Hematopoietic multipotent progenitor cell treated with erythropoietin and hydrocortisone succinate and interleukin-3 and kit ligand, for 8 days (in vitro differentiated cells): ENCODE measurements at regions not wholly inside any gene's neighbourhood (a gene's known extent, or its start where the extent isn't known, plus 50 kb on each side); places are given as distances from the start of the nearest gene placed in this dataset.

Experiments used
- DNase-seq: peaks from one replicate; pipeline ENCODE4 v3.0.0-alpha.2; 2015

DNA sequence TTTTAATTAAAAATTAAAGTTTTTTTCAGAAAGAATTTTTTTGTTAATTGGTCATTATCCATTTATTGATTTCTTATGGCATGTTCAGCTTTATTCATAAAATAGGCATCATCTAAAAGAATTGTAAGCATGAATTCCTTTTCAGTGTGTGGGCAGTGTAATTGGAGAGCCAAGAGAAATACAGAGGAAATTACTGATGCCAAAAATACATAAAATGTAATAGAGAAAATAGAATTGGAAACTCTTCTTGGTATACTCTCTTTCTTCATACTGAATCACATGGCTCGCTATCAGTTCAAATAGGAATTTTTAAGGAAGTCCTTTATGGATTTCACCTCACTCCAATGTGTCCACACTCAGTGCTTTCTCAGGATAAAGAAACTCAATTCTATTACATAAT lies 663.6 kb upstream of the NRXN1 start:
- DNase-seq: no peak

DNA sequence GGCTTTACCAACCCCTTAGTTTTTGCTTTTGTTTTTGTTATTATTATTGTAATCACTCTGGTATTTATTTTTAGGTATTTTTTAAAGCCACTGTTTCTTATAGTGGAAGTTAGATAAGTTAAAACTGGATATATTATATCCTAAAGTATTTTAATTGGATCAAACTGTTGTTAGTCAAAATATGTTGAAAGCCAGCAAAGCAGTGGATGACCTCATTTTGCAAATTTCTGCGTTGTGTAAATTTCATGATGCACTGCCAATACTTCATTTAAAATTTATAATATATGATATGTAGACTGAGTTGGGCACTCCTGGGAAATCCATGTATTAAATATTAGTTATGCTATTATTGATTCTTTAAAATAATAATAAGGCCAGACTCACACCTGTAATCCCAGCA lies 661.7 kb upstream of the NRXN1 start:
- no peak for DNase-seq

DNA sequence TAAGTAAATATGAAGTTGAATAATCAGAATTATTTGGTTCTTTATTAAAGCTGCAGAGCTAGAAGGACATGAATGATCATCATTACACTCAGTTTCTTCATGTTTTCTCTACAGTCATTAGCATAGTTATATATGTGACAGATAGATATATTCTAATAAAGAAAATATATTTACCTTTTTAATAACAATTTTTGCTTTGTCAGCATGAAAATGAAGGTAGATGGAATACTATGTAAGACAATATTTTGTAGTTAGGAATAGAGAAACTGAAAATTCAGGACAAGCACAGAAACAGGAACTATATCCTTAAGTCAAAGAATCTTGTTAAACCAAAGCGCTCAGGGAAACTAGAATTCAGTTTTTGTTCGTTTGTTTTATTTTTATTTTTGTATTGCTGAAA lies 649.9 kb upstream of the NRXN1 start:
- no peak for DNase-seq

DNA sequence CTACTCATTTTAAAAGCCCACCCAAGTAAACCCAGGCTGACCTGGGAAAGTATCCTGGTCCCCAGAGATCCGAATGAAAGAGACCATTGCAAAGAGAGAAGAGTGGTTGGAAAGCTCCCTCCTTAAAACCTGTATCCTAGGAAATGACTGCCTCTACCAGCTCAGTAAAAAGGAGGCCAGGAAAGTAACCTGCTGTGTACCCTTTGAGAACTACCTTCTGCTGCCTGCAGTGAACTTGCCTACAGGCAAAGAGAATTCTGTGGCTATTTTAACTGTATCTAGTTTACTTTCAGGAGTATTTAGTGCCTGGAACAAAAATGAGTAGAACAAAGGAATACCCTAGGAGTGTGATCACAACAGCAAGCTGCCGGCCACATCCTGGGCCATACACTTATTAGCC lies 641.7 kb upstream of the NRXN1 start:
- DNase-seq: no peak

DNA sequence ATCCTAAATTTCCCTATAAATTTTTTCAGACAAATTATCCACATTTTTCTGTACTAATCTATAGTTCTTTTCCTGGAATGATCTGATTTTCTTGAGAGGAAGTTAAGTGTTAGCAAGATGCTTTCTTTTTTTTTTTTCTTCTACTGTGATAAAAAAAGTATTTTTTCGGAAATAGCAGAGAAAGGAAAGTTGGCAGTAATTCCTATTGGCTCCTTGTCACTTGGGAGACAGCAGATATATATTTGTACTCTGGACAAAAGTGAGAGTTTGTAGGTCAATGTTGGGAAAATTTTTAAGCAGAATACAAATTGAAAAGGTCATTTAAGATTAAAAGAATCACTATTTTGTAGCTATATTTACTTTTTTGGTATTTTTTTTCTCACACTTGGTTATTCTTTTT lies 635.7 kb upstream of the NRXN1 start:
- no peak for DNase-seq

DNA sequence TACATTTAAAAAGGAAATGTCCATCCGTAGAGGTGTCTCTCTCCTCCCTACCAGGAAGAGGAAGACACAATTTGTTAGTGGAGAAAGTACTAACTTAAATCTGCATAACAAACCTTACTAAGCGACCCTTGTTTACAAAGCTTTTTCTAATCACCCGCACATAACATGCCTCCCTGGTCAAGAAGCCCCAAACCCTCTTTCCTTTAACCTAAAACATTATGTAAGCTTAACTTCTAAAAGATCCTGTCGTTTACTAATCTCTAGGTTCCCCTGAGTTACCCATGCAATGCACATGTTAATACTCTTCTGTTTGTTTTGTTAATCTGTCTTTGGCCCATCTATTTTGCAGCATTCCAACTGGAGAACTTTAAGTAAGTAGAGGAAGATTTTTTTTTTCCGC lies 630.3 kb upstream of the NRXN1 start:
- no peak for DNase-seq

DNA sequence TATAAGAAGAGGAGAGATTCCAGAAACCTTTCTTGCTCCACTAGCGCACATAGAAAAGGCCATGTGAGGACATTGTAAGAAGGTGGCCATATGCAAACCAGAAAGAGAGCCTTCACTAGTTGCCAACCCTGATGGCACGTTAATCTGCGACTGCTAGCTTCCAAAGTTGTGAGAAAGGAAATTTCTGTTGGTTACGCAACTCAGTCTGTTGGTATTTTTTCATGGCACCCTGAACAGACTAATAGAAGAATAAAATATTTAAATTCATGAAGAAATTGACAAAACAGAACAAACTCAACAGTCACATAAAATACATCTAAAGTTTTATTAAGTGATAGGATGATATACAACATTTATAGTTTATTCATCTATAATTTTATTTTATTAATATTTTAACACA lies 625.9 kb upstream of the NRXN1 start:
- DNase-seq: no peak

DNA sequence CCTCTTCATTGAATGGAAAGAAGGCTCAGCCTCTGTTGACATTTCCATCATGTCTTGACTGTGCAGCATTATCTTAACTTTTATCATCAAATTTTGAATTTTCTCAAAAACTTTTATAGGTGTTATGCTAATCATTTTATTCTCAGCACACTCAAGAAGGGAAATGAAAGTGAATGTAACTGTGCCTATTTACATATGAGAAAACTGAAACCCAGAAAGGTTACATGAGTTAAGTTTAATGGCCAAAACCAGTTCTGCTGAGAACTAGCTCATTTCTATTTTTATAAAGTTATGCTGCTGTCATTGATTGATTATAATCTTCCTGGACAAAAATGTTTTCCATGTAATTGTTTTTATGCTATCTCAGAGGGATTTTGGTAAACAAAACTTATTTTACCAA lies 618.8 kb upstream of the NRXN1 start:
- DNase-seq: no peak

DNA sequence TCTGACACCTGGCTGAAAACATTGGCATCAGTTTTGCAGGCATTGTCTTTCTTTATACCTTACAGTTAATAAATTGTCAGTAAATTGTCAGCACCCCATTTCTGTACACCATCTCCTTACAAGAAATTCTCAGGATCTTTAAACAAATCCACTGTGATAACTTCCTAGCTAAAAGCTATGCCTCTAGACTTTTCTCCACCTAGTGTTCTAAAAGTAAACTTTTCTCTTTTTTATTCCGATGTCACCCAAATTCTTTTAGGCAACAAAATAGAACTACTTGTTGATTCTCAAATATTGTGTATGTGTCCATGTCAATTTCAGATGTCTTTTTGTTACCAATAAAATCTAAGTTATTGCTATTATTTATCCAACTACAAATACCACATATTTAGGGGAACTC lies 617.4 kb upstream of the NRXN1 start:
- no peak for DNase-seq

DNA sequence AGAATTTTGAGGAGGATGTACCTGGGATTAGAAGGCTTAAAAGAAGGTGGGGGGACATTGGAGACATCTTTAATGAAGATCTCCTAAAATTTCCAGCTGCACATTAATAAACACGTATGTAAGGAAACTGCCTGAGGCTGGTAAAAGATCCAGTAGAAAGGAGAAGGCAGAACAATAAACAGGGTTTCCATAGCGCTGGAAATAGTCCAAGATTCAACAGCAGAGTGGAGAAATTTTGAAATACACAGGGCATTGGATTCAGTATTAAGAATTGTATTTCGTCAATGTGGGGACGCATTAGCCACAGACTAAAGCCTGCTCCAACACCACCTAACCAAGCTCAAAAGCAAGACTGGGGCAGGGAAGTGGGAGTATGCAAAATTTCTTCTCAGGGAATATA lies 606.9 kb upstream of the NRXN1 start:
- no peak for DNase-seq

DNA sequence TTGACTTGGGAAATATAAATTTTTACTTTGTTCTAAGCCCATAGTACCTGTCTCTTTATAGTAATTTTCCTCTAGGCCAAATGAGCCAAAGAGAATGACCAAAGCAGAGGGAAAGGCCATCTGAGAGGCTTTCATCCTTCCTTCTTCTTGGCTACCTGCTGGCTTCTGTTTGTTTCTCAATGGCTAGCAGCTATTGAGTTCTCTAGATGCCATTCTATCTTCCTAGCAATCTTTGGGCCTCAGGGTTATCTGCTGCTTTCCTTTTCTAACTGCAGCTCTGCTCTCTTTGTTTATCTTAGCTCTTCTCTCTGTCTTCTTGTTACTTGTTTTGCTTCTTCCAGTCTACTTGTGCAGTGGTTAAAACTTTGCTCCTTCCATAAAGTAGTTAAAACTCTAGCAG lies 601.1 kb upstream of the NRXN1 start:
- no peak for DNase-seq

DNA sequence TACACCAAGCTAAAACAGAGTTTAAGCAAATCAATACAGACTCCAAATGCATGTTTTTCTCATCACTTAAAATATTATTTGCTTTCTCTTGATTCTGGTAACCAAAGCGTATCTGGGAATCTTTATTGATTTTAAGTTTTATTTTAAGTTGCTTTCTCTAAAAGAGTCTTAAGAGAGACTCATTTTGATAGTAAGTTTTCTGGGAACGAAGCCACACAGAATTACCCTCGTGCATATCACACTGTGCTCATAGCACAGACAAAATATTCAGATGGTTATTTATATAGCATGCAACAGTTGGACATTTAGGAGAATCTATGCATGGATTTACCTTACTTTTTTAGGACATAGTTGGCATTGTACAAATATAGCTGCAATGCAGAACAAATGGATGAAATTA lies 597.5 kb upstream of the NRXN1 start:
- no peak for DNase-seq

DNA sequence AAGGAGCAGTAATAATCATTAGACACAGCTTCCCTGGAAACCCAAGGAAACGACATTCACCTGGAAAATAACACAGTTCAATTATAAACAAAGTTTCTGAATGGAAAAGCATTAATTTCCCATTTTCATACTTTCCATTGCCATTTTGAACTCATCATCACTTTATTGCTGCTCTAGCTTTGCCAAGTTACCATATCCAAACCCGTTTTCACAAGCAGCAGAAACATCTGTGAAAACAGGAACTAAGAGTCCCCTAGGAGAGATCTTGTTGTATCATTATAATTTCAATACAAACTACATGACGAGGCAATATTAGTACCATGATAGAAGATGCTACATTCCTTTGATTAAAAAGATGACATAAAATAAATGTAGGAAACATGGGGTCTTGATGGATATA lies 597.0 kb upstream of the NRXN1 start:
- no peak for DNase-seq

DNA sequence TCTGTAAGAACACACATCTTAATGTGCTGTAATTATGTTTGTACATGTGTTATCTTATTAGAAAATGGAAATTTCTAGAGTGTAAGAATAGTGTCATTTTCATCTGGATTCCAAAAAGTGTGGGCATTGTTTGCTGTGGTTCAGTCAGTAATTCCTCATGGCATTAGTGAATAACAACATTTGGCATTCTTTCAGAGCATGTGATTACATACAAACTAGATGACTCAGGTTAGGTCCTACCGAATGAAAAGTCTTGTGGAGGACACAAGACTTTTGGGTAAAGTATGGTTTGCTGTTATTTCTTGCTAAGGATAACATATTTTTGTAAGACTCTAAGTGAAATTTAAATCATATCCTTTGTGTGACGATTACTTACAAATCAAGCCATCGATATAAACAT lies 593.1 kb upstream of the NRXN1 start:
- DNase-seq: no peak

DNA sequence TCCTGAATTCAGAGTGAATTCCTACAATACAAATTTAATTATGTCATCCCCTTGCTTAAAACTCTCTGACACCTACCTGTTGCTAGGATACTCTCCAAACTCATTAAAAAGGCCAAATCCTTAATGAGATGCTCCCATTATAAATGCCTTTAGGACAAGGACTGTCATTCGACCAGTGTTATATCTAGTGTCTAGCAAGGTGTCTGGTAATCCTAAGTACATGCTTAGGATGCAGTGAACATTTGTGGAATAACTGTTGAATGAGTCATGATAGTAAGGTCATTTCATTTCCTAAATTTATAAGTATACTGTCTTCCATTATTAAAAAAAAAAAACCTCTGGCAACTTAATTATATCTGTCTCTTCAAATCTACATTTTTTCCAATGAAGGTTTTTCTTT lies 588.9 kb upstream of the NRXN1 start:
- no peak for DNase-seq

DNA sequence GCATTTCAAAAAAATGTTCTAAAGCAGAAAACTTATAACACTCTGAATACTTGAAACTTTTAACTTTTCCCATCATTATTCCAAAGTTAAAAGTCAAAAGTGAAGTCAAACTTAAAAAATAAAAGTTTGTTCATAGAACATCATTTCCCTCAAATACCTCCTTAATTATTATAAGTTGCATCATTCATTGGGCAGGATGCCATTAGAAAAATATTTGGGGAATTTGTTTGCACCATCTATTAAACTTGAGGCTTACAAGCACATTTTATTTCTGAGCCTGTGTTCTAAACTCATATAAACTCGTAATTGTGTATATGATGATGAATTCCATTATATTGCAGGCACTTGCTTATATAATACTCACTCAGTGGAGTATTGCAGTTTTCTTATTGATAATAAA lies 588.0 kb upstream of the NRXN1 start:
- no peak for DNase-seq

DNA sequence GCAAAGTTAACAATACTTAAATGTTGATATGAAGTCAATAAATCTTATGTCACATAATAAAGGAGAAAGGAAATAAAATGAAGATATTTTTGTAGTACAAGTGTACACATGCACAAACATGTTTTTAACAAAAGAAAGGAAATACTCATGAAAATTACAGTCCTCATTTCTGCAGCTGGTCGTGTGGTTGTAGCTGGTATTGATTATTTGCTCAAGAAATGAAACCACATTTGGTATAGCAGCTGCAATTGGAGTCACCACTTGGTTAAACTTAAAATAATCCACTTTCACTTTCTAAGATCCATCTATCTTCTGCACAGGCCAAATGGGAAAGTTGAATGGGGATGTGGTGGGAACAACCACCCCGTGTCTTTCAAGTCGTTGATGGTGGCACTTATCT lies 580.5 kb upstream of the NRXN1 start:
- DNase-seq: no peak

DNA sequence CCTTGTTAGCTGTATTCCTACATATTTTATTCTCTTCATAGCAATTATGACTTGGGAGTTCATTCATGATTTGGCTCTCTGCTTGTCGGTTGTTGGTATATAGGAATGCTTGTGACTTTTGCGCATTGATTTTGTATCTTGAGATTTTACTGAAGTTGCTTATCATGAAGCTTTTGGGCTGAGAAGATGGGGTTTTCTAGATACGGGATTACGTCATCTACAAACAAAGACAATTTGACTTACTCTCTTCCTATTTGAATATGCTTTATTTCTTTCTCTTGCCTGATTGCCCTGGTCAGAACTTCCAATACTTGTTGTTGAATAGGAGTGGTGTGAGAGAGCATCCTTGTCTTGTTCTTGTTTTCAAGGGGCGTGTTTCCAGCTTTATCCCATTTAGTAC lies 569.8 kb upstream of the NRXN1 start:
- DNase-seq: no peak

DNA sequence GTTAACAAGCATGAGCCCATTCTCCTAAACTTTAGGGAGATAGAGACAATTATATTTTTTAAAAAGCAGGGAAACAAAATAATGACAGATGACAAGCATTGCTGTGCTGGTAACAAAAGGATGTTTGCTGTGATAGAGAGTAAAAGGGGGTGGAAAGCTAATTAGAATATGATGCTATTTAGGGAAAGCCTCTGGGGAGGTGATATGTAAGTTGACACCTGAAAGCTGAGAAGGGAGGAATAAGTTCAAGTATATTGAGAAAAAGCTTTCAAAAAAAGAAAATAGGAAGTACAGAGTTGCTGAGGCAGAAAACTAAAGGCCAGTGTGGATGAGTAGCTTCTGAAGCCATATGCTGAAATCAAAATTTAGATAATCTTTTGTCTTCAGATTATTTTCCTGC lies 565.2 kb upstream of the NRXN1 start:
- DNase-seq: no peak

DNA sequence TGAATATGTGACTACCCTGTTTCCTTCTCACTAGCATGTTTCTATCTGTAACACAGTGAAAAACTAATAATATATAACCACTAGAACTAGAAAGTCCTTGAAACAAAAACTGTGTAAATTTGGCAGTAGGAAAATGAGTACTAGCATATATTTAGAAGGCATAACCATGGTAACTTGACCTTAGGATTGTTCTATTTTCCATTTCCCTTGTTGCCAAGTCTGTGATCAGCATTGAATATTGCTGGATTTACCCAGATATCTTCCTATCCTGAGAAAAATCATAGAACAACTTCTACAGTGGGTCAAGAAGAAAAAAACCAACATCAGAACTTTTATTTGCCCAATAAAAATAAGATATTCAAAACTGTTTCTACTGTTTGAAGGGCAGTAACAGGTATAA lies 563.9 kb upstream of the NRXN1 start:
- no peak for DNase-seq

DNA sequence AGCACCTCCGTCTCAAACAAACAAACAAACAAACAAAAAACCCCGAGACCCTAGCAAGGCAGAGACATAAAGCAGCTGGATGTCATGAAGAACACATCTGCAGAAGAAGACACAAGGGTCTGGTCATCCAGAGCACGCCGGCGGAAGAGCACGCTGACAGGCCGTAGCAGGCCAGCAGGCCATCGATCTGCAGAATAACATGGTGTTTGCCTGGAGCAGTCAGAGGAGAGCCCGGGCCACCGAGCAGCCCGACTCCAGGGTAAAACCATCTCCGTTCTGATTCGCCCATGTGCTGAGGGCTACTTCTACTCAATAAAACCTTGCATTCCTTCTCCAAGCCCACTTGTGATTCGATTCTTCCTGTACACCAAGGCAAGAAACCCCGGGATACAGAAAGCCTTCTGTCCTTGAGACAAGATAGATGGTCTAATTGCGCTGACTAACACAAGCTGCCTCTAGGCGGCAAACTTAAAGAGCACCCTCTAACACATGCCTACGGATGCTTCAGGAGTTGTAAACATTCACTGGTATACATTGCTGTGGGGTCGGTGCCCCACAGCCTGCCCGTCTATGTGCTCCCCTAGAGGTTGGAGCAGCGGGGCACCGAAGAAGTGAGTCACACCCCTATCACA lies 549.8 kb upstream of the NRXN1 start:
- no peak for DNase-seq

DNA sequence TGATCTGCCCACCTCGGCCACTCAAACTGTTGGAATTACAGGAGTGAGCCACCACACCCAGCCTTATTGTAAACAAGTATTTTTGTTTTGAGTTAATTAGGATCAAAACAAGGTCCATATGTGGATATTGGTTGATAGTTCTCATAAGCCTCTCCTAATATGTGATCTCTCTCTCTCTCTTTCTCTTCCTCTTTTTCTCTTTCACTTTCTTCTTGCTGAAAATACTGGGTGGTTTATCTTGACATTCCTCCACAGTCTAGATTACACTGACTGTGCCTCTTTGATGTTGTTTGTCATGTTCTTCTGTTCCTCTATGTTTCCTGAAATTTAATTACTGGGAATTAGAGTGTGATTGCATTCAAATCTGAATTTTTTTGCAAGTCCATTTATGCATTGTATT lies 547.5 kb upstream of the NRXN1 start:
- DNase-seq: no peak

DNA sequence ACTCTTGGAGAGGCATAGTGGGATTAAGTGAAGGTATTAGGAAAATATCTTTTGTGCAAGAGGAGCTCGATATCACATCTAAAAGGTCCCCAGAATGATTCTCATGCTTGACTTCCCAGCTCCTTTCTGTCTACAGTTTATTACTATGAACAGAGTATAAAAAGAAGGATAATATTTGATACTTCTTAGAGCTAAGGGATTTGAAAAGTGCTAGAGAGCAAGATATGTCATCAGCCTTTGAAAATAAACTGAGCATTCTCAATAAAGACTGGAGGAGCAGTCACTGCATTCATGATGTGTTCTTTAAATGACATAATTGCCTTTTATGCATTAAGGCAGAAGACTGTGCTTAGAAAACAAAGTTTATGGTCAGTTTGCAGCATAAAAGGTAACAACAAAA lies 543.2 kb upstream of the NRXN1 start:
- DNase-seq: no peak

DNA sequence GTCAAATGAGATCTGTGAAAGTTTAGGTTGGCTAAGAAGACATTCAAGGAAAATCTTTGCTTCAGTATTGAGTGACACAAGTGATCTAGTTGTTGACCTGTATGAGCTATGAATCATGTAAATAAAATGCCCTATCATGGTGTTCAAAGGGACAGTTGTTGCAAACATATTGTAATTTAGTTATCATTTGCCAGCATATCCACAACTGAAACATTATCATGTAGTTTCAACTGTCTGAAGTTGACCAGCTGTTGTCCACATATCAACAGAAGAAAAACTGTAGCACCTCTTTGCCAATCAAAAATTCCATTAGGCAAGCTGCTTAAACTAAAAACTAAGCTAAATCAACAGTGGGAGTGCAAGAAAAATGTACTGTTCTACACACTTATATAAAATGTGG lies 527.1 kb upstream of the NRXN1 start:
- no peak for DNase-seq

DNA sequence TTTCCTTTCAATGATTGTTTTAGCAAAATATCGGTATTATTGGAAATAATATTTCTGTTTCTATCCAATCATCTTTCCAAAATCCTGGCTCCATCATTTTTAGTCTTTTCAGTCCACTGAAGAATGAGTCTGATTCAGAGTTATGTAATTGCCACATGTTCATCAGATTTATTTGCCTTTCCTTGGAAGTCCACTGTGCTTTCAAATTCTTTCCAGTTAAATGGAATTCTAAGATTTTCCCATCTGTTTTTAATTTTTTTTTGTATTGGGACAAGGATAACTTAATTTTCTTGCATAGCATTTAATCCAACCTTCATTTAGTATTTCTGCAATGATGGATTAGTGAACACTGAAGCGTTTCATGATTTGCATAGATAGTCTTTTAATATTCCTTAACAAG lies 521.5 kb upstream of the NRXN1 start:
- no peak for DNase-seq

DNA sequence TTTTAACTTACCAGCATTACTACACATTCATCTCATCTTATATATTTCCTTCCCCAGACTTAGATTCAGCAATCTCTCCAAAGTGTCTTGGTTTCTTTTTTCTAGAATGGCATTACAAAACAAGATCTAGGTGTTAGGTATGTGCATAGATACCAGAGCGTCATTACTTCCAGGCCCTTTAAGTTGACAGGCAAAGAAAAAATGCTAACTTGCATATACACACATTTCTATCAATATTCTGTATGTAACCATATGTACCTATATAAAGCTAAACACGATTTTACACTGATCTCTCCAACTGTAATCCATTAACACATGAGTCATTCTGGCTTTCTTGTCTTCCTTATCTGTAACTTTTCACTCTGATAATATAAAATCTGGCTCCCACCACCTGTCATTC lies 503.8 kb upstream of the NRXN1 start:
- no peak for DNase-seq
